IMR-90 (cell line): ENCODE measurements at regions not wholly inside any gene's neighbourhood (a gene's known extent, or its start where the extent isn't known, plus 50 kb on each side); places are given as distances from the start of the nearest gene placed in this dataset.

ENCODE experiments used
- ATAC-seq: fragments of 200-7000 bp; cut with Tn5 transposase; 2 replicates; pipeline ENCODE4 v1.9.1; 2020; ENCODE audit warnings: low read depth, mild to moderate bottlenecking, moderate library complexity
- BruUV-seq: library from RNA; stranded (reverse); fragments of 400-500 nt; replicated peaks from 2 replicates; lab custom pipeline; 2021; lab: Mats Ljungman, UMichigan
- CTCF ChIA-PET: fragments of 300-600 bp; formaldehyde crosslinking; extraction: SDS; loops from one replicate; lab custom pipeline; 2021; ENCODE audit warnings: antibody characterized with exemption; lab: Yijun Ruan, JAX
- POLR2A ChIA-PET: fragments of 300-600 bp; sonication (Branson Sonifier 250); formaldehyde crosslinking; loops from one replicate; lab custom pipeline; 2022; ENCODE audit warnings: antibody characterized with exemption; ENCODE audit not compliant: unreplicated experiment; lab: Charles Lee
- DNase-seq: peaks from one replicate; pipeline ENCODE4 v3.0.0; 2013
- H2AFZ ChIP-seq: replicated peaks from 2 replicates; pipeline ENCODE3; 2013; ENCODE audit warnings: low read length, mild to moderate bottlenecking; ENCODE audit not compliant: poor library complexity
- H2AK5ac ChIP-seq: 2 replicates; pipeline ENCODE4 v1.6.1; 2013; ENCODE audit warnings: low read depth, low read length, inconsistent platforms
- H2AK9ac ChIP-seq: replicated peaks from 2 replicates; pipeline ENCODE3; 2013; ENCODE audit warnings: mild to moderate bottlenecking, low read depth, low read length, moderate library complexity; ENCODE audit not compliant: poor library complexity
- H2BK120ac ChIP-seq: 2 replicates; pipeline ENCODE4 v1.6.1; 2013; ENCODE audit warnings: low read depth, low read length, inconsistent platforms
- H2BK15ac ChIP-seq: 3 replicates; pipeline ENCODE4 v1.6.1; 2013; ENCODE audit warnings: low read depth, low read length, inconsistent platforms
- H2BK20ac ChIP-seq: 2 replicates; pipeline ENCODE4 v1.6.1; 2013; ENCODE audit warnings: low read depth, mild to moderate bottlenecking, inconsistent platforms, low read length, moderate library complexity
- H2BK5ac ChIP-seq: 2 replicates; pipeline ENCODE4 v1.6.1; 2013; ENCODE audit warnings: mild to moderate bottlenecking, low read depth, low read length, inconsistent platforms; ENCODE audit not compliant: poor library complexity, severe bottlenecking
- H3K14ac ChIP-seq: replicated peaks from 2 replicates; pipeline ENCODE4 v1.6.1; 2013; ENCODE audit warnings: low read depth, low read length, inconsistent platforms
- H3K18ac ChIP-seq: 2 replicates; pipeline ENCODE4 v1.6.1; 2013; ENCODE audit warnings: low read depth, low read length, control low read depth
- H3K23ac ChIP-seq: 2 replicates; pipeline ENCODE4 v1.6.1; 2013; ENCODE audit warnings: low read depth, low read length, inconsistent platforms
- H3K27ac ChIP-seq: 2 replicates; pipeline ENCODE4 v1.5.1; 2013; ENCODE audit warnings: mild to moderate bottlenecking, control low read depth, low read length; ENCODE audit not compliant: insufficient read depth
- H3K27me3 ChIP-seq: 2 replicates; pipeline ENCODE4 v1.6.1; 2013; ENCODE audit warnings: low read length; ENCODE audit not compliant: control insufficient read depth, insufficient read depth
- H3K36me3 ChIP-seq: 2 replicates; pipeline ENCODE4 v1.6.1; 2013; ENCODE audit warnings: low read length, mixed read lengths; ENCODE audit not compliant: control insufficient read depth, insufficient read depth
- H3K4ac ChIP-seq: 2 replicates; pipeline ENCODE4 v1.6.1; 2013; ENCODE audit warnings: low read depth, low read length, inconsistent platforms
- H3K4me1 ChIP-seq: 2 replicates; pipeline ENCODE4 v1.6.1; 2013; ENCODE audit warnings: low read length, mixed read lengths; ENCODE audit not compliant: control insufficient read depth, insufficient read depth
- H3K4me2 ChIP-seq: 2 replicates; pipeline ENCODE4 v1.6.1; 2013; ENCODE audit warnings: low read depth, mild to moderate bottlenecking, control low read depth, low read length, moderate library complexity
- H3K4me3 ChIP-seq: 2 replicates; pipeline ENCODE4 v1.5.1; 2013; ENCODE audit warnings: low read depth, mild to moderate bottlenecking, control low read depth, low read length, moderate library complexity; ENCODE audit not compliant: insufficient read depth
- H3K56ac ChIP-seq: 2 replicates; pipeline ENCODE4 v1.6.1; 2013; ENCODE audit warnings: low read length, inconsistent platforms; ENCODE audit not compliant: insufficient read depth; ENCODE audit errors: extremely low read depth
- H3K79me1 ChIP-seq, 2 experiments: 2 replicates each; pipeline ENCODE4 v1.6.1; 2013; ENCODE audit warnings: low read length in 2 of 2, inconsistent platforms in 1 of 2, low read depth in 1 of 2
- H3K9ac ChIP-seq: 2 replicates; pipeline ENCODE4 v1.6.1; 2013; ENCODE audit warnings: low read depth, low read length, control low read depth
- H3K9me1 ChIP-seq: 2 replicates; pipeline ENCODE4 v1.6.1; 2013; ENCODE audit warnings: low read length, inconsistent platforms; ENCODE audit not compliant: insufficient read depth
- H3K9me3 ChIP-seq: 2 replicates; pipeline ENCODE4 v1.6.1; 2013; ENCODE audit warnings: low read length; ENCODE audit not compliant: control insufficient read depth, insufficient read depth
- H4K20me1 ChIP-seq: 2 replicates; pipeline ENCODE4 v1.6.1; 2013; ENCODE audit warnings: low read length, inconsistent platforms; ENCODE audit not compliant: insufficient read depth
- H4K5ac ChIP-seq: 2 replicates; pipeline ENCODE4 v1.6.1; 2013; ENCODE audit warnings: mild to moderate bottlenecking, low read depth, low read length, control low read depth
- H4K8ac ChIP-seq, 2 experiments: 2 replicates each; pipeline ENCODE4 v1.6.1; 2013; ENCODE audit warnings: low read depth in 2 of 2, low read length in 2 of 2, control low read depth in 1 of 2, inconsistent platforms in 1 of 2
- H4K91ac ChIP-seq: 2 replicates; pipeline ENCODE4 v1.6.1; 2013; ENCODE audit warnings: low read depth, low read length, inconsistent platforms; ENCODE audit not compliant: insufficient read depth
- BHLHE40 ChIP-seq: fragments of 150-350 bp; IDR thresholded peaks from 2 replicates; pipeline ENCODE4 v1.6.1; 2016; ENCODE audit warnings: mild to moderate bottlenecking, low read depth, low read length
- CEBPB ChIP-seq: IDR thresholded peaks from 2 replicates; pipeline ENCODE4 v1.6.1; 2012; ENCODE audit warnings: low read depth, low read length, improper control_type of control experiment
- CHD1 ChIP-seq: IDR thresholded peaks from 2 replicates; pipeline ENCODE4 v1.6.1; 2012; ENCODE audit warnings: low read depth, low read length, improper control_type of control experiment
- CTCF ChIP-seq: conservative IDR thresholded peaks from 2 replicates; pipeline ENCODE4 v1.5.1; 2012; ENCODE audit warnings: mild to moderate bottlenecking, low read depth, low read length, improper control_type of control experiment
- FOS ChIP-seq: fragments of 150-350 bp; IDR thresholded peaks from 2 replicates; pipeline ENCODE4 v1.6.1; 2016; ENCODE audit warnings: low read depth, low read length
- MAFK ChIP-seq: IDR thresholded peaks from 2 replicates; pipeline ENCODE4 v1.6.1; 2012; ENCODE audit warnings: low read depth, low read length, improper control_type of control experiment
- MAZ ChIP-seq: IDR thresholded peaks from 2 replicates; pipeline ENCODE4 v1.6.1; 2012; ENCODE audit warnings: low read depth, mild to moderate bottlenecking, low read length, improper control_type of control experiment, moderate library complexity, borderline replicate concordance
- MXI1 ChIP-seq: IDR thresholded peaks from 2 replicates; pipeline ENCODE4 v1.6.1; 2012; ENCODE audit warnings: low read depth, mild to moderate bottlenecking, low read length, moderate library complexity, borderline replicate concordance
- NFE2L2 ChIP-seq: fragments of 150-350 bp; IDR thresholded peaks from 2 replicates; pipeline ENCODE4 v1.6.1; 2016; ENCODE audit warnings: low read depth, mild to moderate bottlenecking, low read length
- POLR2A ChIP-seq: IDR thresholded peaks from 2 replicates; pipeline ENCODE4 v1.6.1; 2012; ENCODE audit warnings: mild to moderate bottlenecking, low read depth, low read length
- RAD21 ChIP-seq: IDR thresholded peaks from 2 replicates; pipeline ENCODE4 v1.6.1; 2012; ENCODE audit warnings: low read length, improper control_type of control experiment
- RCOR1 ChIP-seq: IDR thresholded peaks from 2 replicates; pipeline ENCODE4 v1.6.1; 2012; ENCODE audit warnings: mild to moderate bottlenecking, low read length, improper control_type of control experiment; ENCODE audit not compliant: insufficient replicate concordance
- RFX5 ChIP-seq: IDR thresholded peaks from 2 replicates; pipeline ENCODE4 v1.8.0; 2012; ENCODE audit warnings: low read depth, mild to moderate bottlenecking, low read length, moderate library complexity
- SMC3 ChIP-seq: fragments of 150-350 bp; IDR thresholded peaks from 2 replicates; pipeline ENCODE4 v1.6.1; 2016; ENCODE audit warnings: low read depth, mild to moderate bottlenecking, antibody characterized with exemption, low read length, moderate library complexity
- WGBS, 2 experiments: methylation state at CpG; one replicate each; pipeline versions ENCODE4 v1.1.5 to v1.1.7; 2013; ENCODE audit warnings: missing lambda C conversion rate in 2 of 2; ENCODE audit not compliant: insufficient read length in 1 of 2; ENCODE audit errors: extremely low coverage in 2 of 2; 5-methylcytosine and 5-hydroxymethylcytosine counted together
- dilution Hi-C: fragments of 300-500 bp; cut with HindIII; formaldehyde crosslinking; loops from one replicate; pipeline ENCODE4 v1.14.3; 2018; ENCODE audit warnings: low sequenced_read_pairs; ENCODE audit not compliant: unreplicated experiment
- in situ Hi-C: fragments of 300-500 bp; cut with MboI; formaldehyde crosslinking; loops from 3 replicates; pipeline ENCODE4 v1.14.3; 2019; ENCODE audit warnings: low sequenced_read_pairs, inconsistent platforms, mixed read lengths
- intact Hi-C: fragments of 100-400 bp; cut with micrococcal nuclease; formaldehyde crosslinking; loops from 2 replicates; pipeline ENCODE4 v1.10.0; 2022
- TF ChIP-seq, protein P1 (sequence below): fragments of 150-350 bp; IDR thresholded peaks from 2 replicates; pipeline ENCODE4 v1.6.1; 2017; ENCODE audit warnings: mild to moderate bottlenecking, antibody characterized with exemption, low read length, low read depth
- TF ChIP-seq, protein P2 (sequence below): fragments of 150-350 bp; IDR thresholded peaks from 2 replicates; pipeline ENCODE4 v1.6.1; 2016; ENCODE audit warnings: low read depth, mild to moderate bottlenecking, low read length, moderate library complexity, borderline replicate concordance

- whole genome bisulfite sequencing, 2 experiments = 80% methylated on average over 1 of the region's 1 CpG; no CpG with 5 or more reads in 1 of the 2 experiments
- H4K5ac ChIP-seq = no peak overlapping the region
- no peak overlapping the region for H3K18ac ChIP-seq
- H4K20me1 ChIP-seq = no peaks in the 10 kb centered on the region
- no peak overlapping the region for H2AK9ac ChIP-seq
- H2BK120ac ChIP-seq = no peak overlapping the region
- ChIA-PET CTCF (interaction anchor here (0.6 to 0.8 kb wide), 2 partner anchors 28 to 271 kb away, joined by 3 read pairs; no protein-coding TSS in a partner anchor), POLR2A (no interaction called here)
- H3K4me3 ChIP-seq = no peak overlapping the region
- no peak overlapping the region for H3K4me2 ChIP-seq
- H2BK15ac ChIP-seq = no peak overlapping the region
- H3K27ac ChIP-seq = no peak overlapping the region
- H3K79me1 ChIP-seq = no peaks in the 10 kb centered on the region
- DNase-seq = no peak
- dilution Hi-C loops = no loop called here
- H3K4me1 ChIP-seq = no peaks in the 10 kb centered on the region
- intact Hi-C loops = no loop called here
- H3K14ac ChIP-seq = no peak overlapping the region
- no peak for ATAC-seq
- H2AK5ac ChIP-seq = no peak overlapping the region
- no TSS peak for BruUV-seq
- no peak overlapping the region for H3K56ac ChIP-seq
- no peak overlapping the region for H3K4ac ChIP-seq
- H3K9me3 ChIP-seq = no peaks in the 10 kb centered on the region
- H4K8ac ChIP-seq = no peak overlapping the region
- no peak overlapping the region for H2BK5ac ChIP-seq
- H3K36me3 ChIP-seq = no peaks in the 10 kb centered on the region
- peaks cover 23% of the 10 kb centered on the region for H3K27me3 ChIP-seq
- TF ChIP-seq CEBPB (no peak), RCOR1 (no peak), NFE2L2 (no peak), MXI1 (no peak), MAZ (no peak), POLR2A (no peak), CHD1 (no peak), BHLHE40 (no peak), SMC3 (no peak), RAD21 (no peak), RFX5 (no peak), MAFK (no peak), CTCF (no peak), FOS (no peak)
- TF ChIP-seq, protein P1, sequence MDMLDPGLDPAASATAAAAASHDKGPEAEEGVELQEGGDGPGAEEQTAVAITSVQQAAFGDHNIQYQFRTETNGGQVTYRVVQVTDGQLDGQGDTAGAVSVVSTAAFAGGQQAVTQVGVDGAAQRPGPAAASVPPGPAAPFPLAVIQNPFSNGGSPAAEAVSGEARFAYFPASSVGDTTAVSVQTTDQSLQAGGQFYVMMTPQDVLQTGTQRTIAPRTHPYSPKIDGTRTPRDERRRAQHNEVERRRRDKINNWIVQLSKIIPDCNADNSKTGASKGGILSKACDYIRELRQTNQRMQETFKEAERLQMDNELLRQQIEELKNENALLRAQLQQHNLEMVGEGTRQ = no peak
- TF ChIP-seq, protein P2, sequence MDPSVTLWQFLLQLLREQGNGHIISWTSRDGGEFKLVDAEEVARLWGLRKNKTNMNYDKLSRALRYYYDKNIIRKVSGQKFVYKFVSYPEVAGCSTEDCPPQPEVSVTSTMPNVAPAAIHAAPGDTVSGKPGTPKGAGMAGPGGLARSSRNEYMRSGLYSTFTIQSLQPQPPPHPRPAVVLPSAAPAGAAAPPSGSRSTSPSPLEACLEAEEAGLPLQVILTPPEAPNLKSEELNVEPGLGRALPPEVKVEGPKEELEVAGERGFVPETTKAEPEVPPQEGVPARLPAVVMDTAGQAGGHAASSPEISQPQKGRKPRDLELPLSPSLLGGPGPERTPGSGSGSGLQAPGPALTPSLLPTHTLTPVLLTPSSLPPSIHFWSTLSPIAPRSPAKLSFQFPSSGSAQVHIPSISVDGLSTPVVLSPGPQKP = no peak
- H2BK20ac ChIP-seq = no peak overlapping the region
- no peak overlapping the region for H2AFZ ChIP-seq
- H3K23ac ChIP-seq = no peak overlapping the region
- H3K9me1 ChIP-seq = no peaks in the 10 kb centered on the region
- in situ Hi-C loops = no loop called here
- H4K91ac ChIP-seq = no peak overlapping the region
- no peak overlapping the region for H3K9ac ChIP-seq
Observed at GRCh38 chr5:159727167-159727566, 189.1 kb upstream of the ADRA1B start.
